Neural progenitor cell (in vitro differentiated cells): ENCODE measurements at regions not wholly inside any gene's neighbourhood (a gene's known extent, or its start where the extent isn't known, plus 50 kb on each side); places are given as distances from the start of the nearest gene placed in this dataset.

Source experiments
- EZH2 ChIP-seq: fragments of 200-600 bp; sonication (generic); IDR thresholded peaks from 2 replicates; pipeline ENCODE4 v1.6.1; 2017; ENCODE audit warnings: antibody characterized with exemption, mild to moderate bottlenecking, moderate library complexity
- TF ChIP-seq, protein P1 (sequence below): fragments of 200-600 bp; sonication (generic); IDR thresholded peaks from 2 replicates; pipeline ENCODE4 v1.5.1; 2017; ENCODE audit warnings: antibody characterized with exemption, mild to moderate bottlenecking

- TF ChIP-seq EZH2, result no peak
- TF ChIP-seq, protein P1, sequence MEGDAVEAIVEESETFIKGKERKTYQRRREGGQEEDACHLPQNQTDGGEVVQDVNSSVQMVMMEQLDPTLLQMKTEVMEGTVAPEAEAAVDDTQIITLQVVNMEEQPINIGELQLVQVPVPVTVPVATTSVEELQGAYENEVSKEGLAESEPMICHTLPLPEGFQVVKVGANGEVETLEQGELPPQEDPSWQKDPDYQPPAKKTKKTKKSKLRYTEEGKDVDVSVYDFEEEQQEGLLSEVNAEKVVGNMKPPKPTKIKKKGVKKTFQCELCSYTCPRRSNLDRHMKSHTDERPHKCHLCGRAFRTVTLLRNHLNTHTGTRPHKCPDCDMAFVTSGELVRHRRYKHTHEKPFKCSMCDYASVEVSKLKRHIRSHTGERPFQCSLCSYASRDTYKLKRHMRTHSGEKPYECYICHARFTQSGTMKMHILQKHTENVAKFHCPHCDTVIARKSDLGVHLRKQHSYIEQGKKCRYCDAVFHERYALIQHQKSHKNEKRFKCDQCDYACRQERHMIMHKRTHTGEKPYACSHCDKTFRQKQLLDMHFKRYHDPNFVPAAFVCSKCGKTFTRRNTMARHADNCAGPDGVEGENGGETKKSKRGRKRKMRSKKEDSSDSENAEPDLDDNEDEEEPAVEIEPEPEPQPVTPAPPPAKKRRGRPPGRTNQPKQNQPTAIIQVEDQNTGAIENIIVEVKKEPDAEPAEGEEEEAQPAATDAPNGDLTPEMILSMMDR, result no peak
These were observed 190.1 kb upstream of the HS3ST1 start for GRCh38 chr4:11618666-11619282.
